B cell (primary cell): ENCODE measurements at regions not wholly inside any gene's neighbourhood (a gene's known extent, or its start where the extent isn't known, plus 50 kb on each side); places are given as distances from the start of the nearest gene placed in this dataset.

ENCODE experiments used
- CTCF ChIP-seq: fragments of 200-600 bp; IDR thresholded peaks from one replicate; pipeline ENCODE4 v1.8.0; 2022; ENCODE audit warnings: antibody characterized with exemption, mild to moderate bottlenecking
- EZH2 ChIP-seq: IDR thresholded peaks from 2 replicates; pipeline ENCODE4 v1.6.1; 2012; ENCODE audit warnings: borderline replicate concordance, low read depth, mild to moderate bottlenecking, moderate library complexity, low read length; ENCODE audit not compliant: insufficient read depth, poor library complexity, severe bottlenecking

- TF ChIP-seq CTCF: no peak
- TF ChIP-seq EZH2: no peak
Observed at GRCh38 chr16:52294660-52295059, 252.3 kb downstream of the TOX3 start.
